ENCODE measurements at regions not wholly inside any gene's neighbourhood (a gene's known extent, or its start where the extent isn't known, plus 50 kb on each side); places are given as distances from the start of the nearest gene placed in this dataset.
"Not testable (repeated sequence)": the region's sequence is repeated elsewhere in the genome, so short reads cannot be mapped to it uniquely, and the experiment has no call there.

- DNase-seq (ENCODE audit: extremely low read depth, low read depth): no peak
- no peak overlapping the region for H3K4me3 ChIP-seq (replicated peaks; ENCODE audit: low read depth, low read length)
- TF ChIP-seq CTCF (IDR thresholded peaks at IDR 0.05; ENCODE audit: low read depth, low read length, missing control alignments): no peak
These were observed 429.9 kb downstream of the SLITRK1 start for GRCh38 chr13:83452292-83452950.

- no peak overlapping the region for H3K4me3 ChIP-seq (replicated peaks; ENCODE audit: low read depth, low read length)
- TF ChIP-seq CTCF (IDR thresholded peaks at IDR 0.05; ENCODE audit: low read depth, low read length, missing control alignments): no peak
- no peak for DNase-seq (ENCODE audit: extremely low read depth, low read depth)
These were observed 431.7 kb downstream of the SLITRK1 start for GRCh38 chr13:83450591-83450990.

GRCh38 chr13:83449668-83450395, 432.4 kb downstream of the SLITRK1 start:
- DNase-seq (ENCODE audit: extremely low read depth, low read depth): no peak
- H3K4me3 ChIP-seq (replicated peaks; ENCODE audit: low read depth, low read length): no peak overlapping the region
- no peak for TF ChIP-seq CTCF (IDR thresholded peaks at IDR 0.05; ENCODE audit: low read depth, low read length, missing control alignments)

- TF ChIP-seq CTCF (IDR thresholded peaks at IDR 0.05; ENCODE audit: low read depth, low read length, missing control alignments): no peak
- no peak for DNase-seq (ENCODE audit: extremely low read depth, low read depth)
These were observed 441.8 kb downstream of the SLITRK1 start for GRCh38 chr13:83440465-83440864.

GRCh38 chr13:83439464-83439863, 442.8 kb downstream of the SLITRK1 start:
- not testable (repeated sequence) for H3K4me3 ChIP-seq (replicated peaks; ENCODE audit: low read depth, low read length); DNase-seq (ENCODE audit: extremely low read depth, low read depth)

More at GRCh38 chr13:83440465-83440864, 441.8 kb downstream of the SLITRK1 start:
- no peak overlapping the region for H3K4me3 ChIP-seq (replicated peaks; ENCODE audit: low read depth, low read length)

GRCh38 chr13:83423861-83424260, 458.4 kb downstream of the SLITRK1 start:
- no peak for TF ChIP-seq CTCF (IDR thresholded peaks at IDR 0.05; ENCODE audit: low read depth, low read length, missing control alignments)
- DNase-seq (ENCODE audit: extremely low read depth, low read depth): no peak
- no peak overlapping the region for H3K4me3 ChIP-seq (replicated peaks; ENCODE audit: low read depth, low read length)

- no peak for TF ChIP-seq CTCF (IDR thresholded peaks at IDR 0.05; ENCODE audit: low read depth, low read length, missing control alignments)
These were observed 458.9 kb downstream of the SLITRK1 start for GRCh38 chr13:83423381-83423780.

More at GRCh38 chr13:83423381-83423780, 458.9 kb downstream of the SLITRK1 start:
- DNase-seq (ENCODE audit: extremely low read depth, low read depth): no peak
- no peak overlapping the region for H3K4me3 ChIP-seq (replicated peaks; ENCODE audit: low read depth, low read length)
